GM23338 (cell line): ENCODE measurements at regions not wholly inside any gene's neighbourhood (a gene's known extent, or its start where the extent isn't known, plus 50 kb on each side); places are given as distances from the start of the nearest gene placed in this dataset.

Experiments used
- ATAC-seq: fragments of 200-7000 bp; cut with Tn5 transposase; 3 replicates; pipeline ENCODE4 v1.9.1; 2020
- DNase-seq: peaks from one replicate; pipeline ENCODE4 v3.0.0-alpha.2; 2015; ENCODE audit warnings: low spot score
- H2AFZ ChIP-seq: fragments of 200-600 bp; sonication (generic); 2 replicates; pipeline ENCODE4 v1.8.0; 2016; ENCODE audit warnings: antibody characterized with exemption, mild to moderate bottlenecking, moderate library complexity
- H3F3A ChIP-seq: fragments of 200-600 bp; sonication (generic); replicated peaks from 2 replicates; pipeline ENCODE4 v1.8.0; 2017; ENCODE audit warnings: antibody characterized with exemption, mixed run types, low read depth
- H3K27ac ChIP-seq: fragments of 200-600 bp; sonication (generic); 2 replicates; pipeline ENCODE4 v1.6.1; 2016; ENCODE audit warnings: low read depth
- H3K27me3 ChIP-seq: fragments of 200-600 bp; sonication (generic); 2 replicates; pipeline ENCODE4 v1.8.0; 2016; ENCODE audit warnings: mild to moderate bottlenecking, mixed run types, moderate library complexity; ENCODE audit not compliant: insufficient read depth
- H3K36me3 ChIP-seq: fragments of 200-600 bp; sonication (generic); 2 replicates; pipeline ENCODE4 v1.8.0; 2016; ENCODE audit warnings: mild to moderate bottlenecking; ENCODE audit not compliant: insufficient read depth
- H3K4me1 ChIP-seq: fragments of 200-600 bp; sonication (generic); 2 replicates; pipeline ENCODE4 v1.8.0; 2016; ENCODE audit warnings: mild to moderate bottlenecking, moderate library complexity; ENCODE audit not compliant: insufficient read depth
- H3K4me2 ChIP-seq: fragments of 200-600 bp; sonication (generic); 2 replicates; pipeline ENCODE4 v1.7.1; 2017; ENCODE audit warnings: mixed run types
- H3K4me3 ChIP-seq: fragments of 200-600 bp; sonication (generic); 2 replicates; pipeline ENCODE4 v1.6.1; 2016; ENCODE audit warnings: mixed run types
- H3K79me2 ChIP-seq: fragments of 200-600 bp; sonication (generic); replicated peaks from 2 replicates; pipeline ENCODE4 v1.8.0; 2017; ENCODE audit warnings: mild to moderate bottlenecking; ENCODE audit not compliant: insufficient read depth
- H3K9me2 ChIP-seq: fragments of 200-600 bp; sonication (generic); 2 replicates; pipeline ENCODE4 v1.8.0; 2017; ENCODE audit not compliant: insufficient read depth
- H4K20me1 ChIP-seq: fragments of 200-600 bp; sonication (generic); replicated peaks from 2 replicates; pipeline ENCODE4 v1.8.0; 2017; ENCODE audit warnings: mild to moderate bottlenecking; ENCODE audit not compliant: insufficient read depth
- H3K27ac Mint-ChIP-seq: 2 replicates; pipeline ENCODE4 v1.8.0; 2020; ENCODE audit warnings: inconsistent platforms, mild to moderate bottlenecking, moderate library complexity, mixed read lengths
- H3K27me3 Mint-ChIP-seq: 3 replicates; pipeline ENCODE4 v1.8.0; 2022; ENCODE audit warnings: low read depth, mild to moderate bottlenecking, moderate library complexity, mixed read lengths, inconsistent platforms; ENCODE audit not compliant: insufficient read depth, poor library complexity
- H3K36me3 Mint-ChIP-seq: 3 replicates; pipeline ENCODE4 v1.8.0; 2021; ENCODE audit warnings: low read depth, mild to moderate bottlenecking, inconsistent platforms, moderate library complexity, mixed read lengths
- H3K4me1 Mint-ChIP-seq: 3 replicates; pipeline ENCODE4 v1.8.0; 2020; ENCODE audit warnings: mild to moderate bottlenecking, inconsistent platforms, mixed read lengths
- H3K4me3 Mint-ChIP-seq: 3 replicates; pipeline ENCODE4 v1.8.0; 2021; ENCODE audit warnings: moderate library complexity, mild to moderate bottlenecking, inconsistent platforms, mixed read lengths
- H3K9me3 Mint-ChIP-seq: 3 replicates; pipeline ENCODE4 v1.8.0; 2020; ENCODE audit warnings: moderate library complexity, mild to moderate bottlenecking, inconsistent platforms, mixed read lengths
- CREB1 ChIP-seq: fragments of 250-450 bp; sonication (Bioruptor Pico); IDR thresholded peaks from 2 replicates; pipeline ENCODE4 v1.5.0; 2020; ENCODE audit warnings: low read depth, mild to moderate bottlenecking, moderate library complexity
- CTCF ChIP-seq, 2 experiments: fragments of 200-600 bp in 1 of 2; sonication (generic) in 1 of 2; conservative IDR thresholded peaks; 2 replicates each; pipeline versions ENCODE4 v1.5.1 to v1.6.1; 2016 to 2017; ENCODE audit warnings: antibody characterized with exemption in 2 of 2, low read depth in 2 of 2, mild to moderate bottlenecking in 2 of 2, moderate library complexity in 1 of 2
- ETS1 ChIP-seq: IDR thresholded peaks from 2 replicates; pipeline ENCODE4 v1.6.1; 2016; ENCODE audit warnings: antibody characterized with exemption
- EZH2 ChIP-seq: fragments of 200-600 bp; sonication (generic); IDR thresholded peaks from one replicate; pipeline ENCODE4 v1.8.0; 2017; ENCODE audit warnings: antibody characterized with exemption, mild to moderate bottlenecking, low read depth; ENCODE audit not compliant: unreplicated experiment
- EZH2phosphoT487 ChIP-seq: fragments of 200-600 bp; sonication (generic); IDR thresholded peaks from one replicate; pipeline ENCODE4 v1.8.1; 2018; ENCODE audit warnings: antibody characterized with exemption; ENCODE audit not compliant: unreplicated experiment
- JUNB ChIP-seq: IDR thresholded peaks from one replicate; pipeline ENCODE4 v1.6.1; 2016; ENCODE audit warnings: antibody characterized with exemption; ENCODE audit not compliant: unreplicated experiment
- NANOG ChIP-seq: IDR thresholded peaks from 2 replicates; pipeline ENCODE4 v1.6.1; 2016; ENCODE audit warnings: antibody characterized with exemption, borderline replicate concordance
- POLR2AphosphoS5 ChIP-seq: IDR thresholded peaks from 2 replicates; pipeline ENCODE4 v1.6.1; 2016; ENCODE audit warnings: antibody characterized with exemption, low read depth
- REST ChIP-seq: IDR thresholded peaks from one replicate; pipeline ENCODE4 v1.6.1; 2018; ENCODE audit warnings: antibody characterized with exemption; ENCODE audit not compliant: unreplicated experiment
- STAT1 ChIP-seq: IDR thresholded peaks from one replicate; pipeline ENCODE4 v1.6.1; 2016; ENCODE audit warnings: antibody characterized with exemption; ENCODE audit not compliant: unreplicated experiment
- ZNF114 ChIP-seq: fragments of 250-450 bp; sonication (Bioruptor Pico); IDR thresholded peaks from 2 replicates; pipeline ENCODE4 v1.5.0; 2020; ENCODE audit warnings: mild to moderate bottlenecking, moderate library complexity
- ZNF331 ChIP-seq: fragments of 250-450 bp; sonication (Bioruptor Pico); IDR thresholded peaks from 2 replicates; pipeline ENCODE4 v1.5.0; 2020; ENCODE audit warnings: low read depth, mild to moderate bottlenecking, moderate library complexity
- ZNF462 ChIP-seq: fragments of 250-450 bp; sonication (Bioruptor Pico); IDR thresholded peaks from 2 replicates; pipeline ENCODE4 v1.5.0; 2020; ENCODE audit warnings: mild to moderate bottlenecking, moderate library complexity

GRCh38 chr13:106911020-106911419 is 343.1 kb upstream of the ARGLU1 start (continued):
- TF ChIP-seq ZNF462 (CRISPR knock-in tag) = no peak
- TF ChIP-seq CREB1 (CRISPR knock-in tag) = no peak
- no peak for TF ChIP-seq ZNF114 (CRISPR knock-in tag)
- TF ChIP-seq STAT1 = no peak
- TF ChIP-seq EZH2phosphoT487 = no peak

- no peaks in the 10 kb centered on the region for H3K36me3 Mint-ChIP-seq
- H3K4me2 ChIP-seq = no peak overlapping the region
- TF ChIP-seq ETS1 (no peak), JUNB (no peak), POLR2AphosphoS5 (no peak), CTCF (conservative IDR thresholded peaks at IDR 0.05; ENCODE audit: low read depth in 2 of 2) (no peak), ZNF114 (CRISPR knock-in tag) (no peak), EZH2 (no peak), CREB1 (CRISPR knock-in tag) (no peak), REST (no peak), STAT1 (no peak), ZNF331 (CRISPR knock-in tag) (no peak), EZH2phosphoT487 (no peak), NANOG (no peak)
Measured at GRCh38 chr13:106906426-106906996, 338.6 kb upstream of the ARGLU1 start.

More at GRCh38 chr13:106906426-106906996, 338.6 kb upstream of the ARGLU1 start:
- Histone ChIP-seq H3K9me2 (0 out of 2 replicates have a peak, but pooled peaks cover 2% of the 10 kb centered on the region), H3K4me1 (no peaks in the 10 kb centered on the region), H3K27ac (no peak overlapping the region), H3K36me3 (no peaks in the 10 kb centered on the region), H3K79me2 (no peaks in the 10 kb centered on the region), H2AFZ (peak overlapping the region; percentile 89), H3K4me3 (no peak overlapping the region), H4K20me1 (no peaks in the 10 kb centered on the region), H3K27me3 (no peaks in the 10 kb centered on the region), H3F3A (no peaks in the 10 kb centered on the region)
- ATAC-seq (peak; percentile 80), DNase-seq (no peak)
- no peak overlapping the region for H3K27ac Mint-ChIP-seq
- no peaks in the 10 kb centered on the region for H3K9me3 Mint-ChIP-seq
- H3K27me3 Mint-ChIP-seq = no peaks in the 10 kb centered on the region
- H3K4me3 Mint-ChIP-seq = no peak overlapping the region
- H3K4me1 Mint-ChIP-seq = peaks cover 12% of the 10 kb centered on the region
